T-helper 2 cell (primary cell): ENCODE measurements at regions not wholly inside any gene's neighbourhood (a gene's known extent, or its start where the extent isn't known, plus 50 kb on each side); places are given as distances from the start of the nearest gene placed in this dataset.
A peak's percentile ranks its signal among the peaks of the same experiment; 100 is the strongest.
"Not testable (repeated sequence)": the region's sequence is repeated elsewhere in the genome, so short reads cannot be mapped to it uniquely, and the experiment has no call there.

ENCODE experiments used
- DNase-seq, 5 experiments: peaks; one replicate each; pipeline versions ENCODE4 v3.0.0 to v3.0.0-alpha.2; 2012 to 2022

DNA sequence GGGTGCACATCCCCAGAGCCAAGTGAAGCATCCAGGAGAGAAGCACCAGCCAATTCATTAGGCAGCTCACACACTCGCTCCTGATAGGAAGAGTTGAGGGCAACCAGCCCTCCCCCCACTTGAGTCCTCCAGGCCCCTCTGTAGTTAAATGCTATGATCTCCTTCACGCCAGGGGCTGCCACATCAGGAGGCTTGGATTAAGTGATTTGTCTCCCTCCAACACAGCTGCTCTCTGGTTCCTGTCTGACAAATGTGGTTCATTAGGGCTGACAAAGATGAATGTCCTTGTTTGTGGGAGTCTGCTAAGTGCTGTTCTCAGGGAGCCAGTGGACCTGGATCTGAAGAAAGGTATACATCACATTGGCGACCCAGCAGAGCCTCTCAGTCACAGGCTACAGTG lies 94.5 kb upstream of the WSCD1 start:
- no peak for DNase-seq

DNA sequence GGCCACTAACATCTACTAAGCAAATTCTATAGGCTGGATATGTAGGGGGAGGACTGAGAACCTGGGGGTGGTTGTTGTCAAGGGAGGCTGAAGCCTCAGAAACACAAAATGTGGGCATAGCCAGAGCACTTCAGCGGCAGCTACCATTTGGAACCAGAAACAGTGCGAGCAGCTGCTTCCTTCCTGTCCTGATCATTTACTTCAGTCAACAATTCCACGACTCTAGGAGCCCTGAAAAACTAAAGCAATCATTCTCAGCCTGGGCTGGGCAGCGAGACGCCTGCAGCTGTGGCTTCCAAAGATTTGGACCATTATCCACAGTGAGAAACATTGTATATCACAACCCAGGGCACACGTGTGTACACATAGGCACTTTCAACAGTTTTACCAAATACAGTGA lies 93.9 kb upstream of the WSCD1 start:
- no peak for DNase-seq

DNA sequence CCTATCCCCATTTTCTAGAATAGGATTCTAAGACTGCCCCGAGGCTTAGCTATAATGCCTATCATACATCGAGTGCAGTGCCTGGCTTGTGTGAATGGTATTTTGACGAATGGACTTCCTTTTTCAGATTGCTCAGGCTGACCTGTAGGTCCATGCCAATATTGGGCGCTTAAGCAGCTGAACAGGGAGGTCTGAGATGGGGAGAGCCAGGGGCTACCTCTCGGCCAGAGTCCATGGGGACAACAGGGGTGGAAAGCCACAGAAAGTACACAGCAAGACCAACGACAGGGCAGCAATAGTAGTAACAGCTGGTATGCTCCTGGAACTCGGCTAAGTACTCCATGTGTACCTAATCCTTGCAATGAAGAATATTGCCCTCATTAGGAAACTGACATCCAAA lies 91.7 kb upstream of the WSCD1 start:
- DNase-seq = no peak

DNA sequence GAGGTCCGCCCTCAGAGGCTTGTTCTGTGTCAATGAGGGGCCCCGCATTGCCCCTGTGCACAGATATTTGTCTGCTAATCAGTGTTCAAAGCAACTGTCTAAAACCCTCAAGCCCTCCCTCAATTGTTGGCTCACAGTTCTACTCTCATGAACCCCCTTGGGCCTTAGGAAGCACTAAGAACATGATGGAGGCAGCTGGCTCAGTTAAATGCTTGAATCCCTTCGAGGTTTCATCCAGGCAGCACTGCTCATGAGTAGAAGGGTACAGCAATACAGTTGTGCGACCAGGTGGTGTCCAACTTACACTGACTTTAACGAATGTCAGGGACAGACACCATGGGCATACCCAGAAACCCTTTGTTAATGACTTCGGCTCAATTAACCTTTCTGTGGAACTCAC lies 89.2 kb upstream of the WSCD1 start:
- no peak for DNase-seq

DNA sequence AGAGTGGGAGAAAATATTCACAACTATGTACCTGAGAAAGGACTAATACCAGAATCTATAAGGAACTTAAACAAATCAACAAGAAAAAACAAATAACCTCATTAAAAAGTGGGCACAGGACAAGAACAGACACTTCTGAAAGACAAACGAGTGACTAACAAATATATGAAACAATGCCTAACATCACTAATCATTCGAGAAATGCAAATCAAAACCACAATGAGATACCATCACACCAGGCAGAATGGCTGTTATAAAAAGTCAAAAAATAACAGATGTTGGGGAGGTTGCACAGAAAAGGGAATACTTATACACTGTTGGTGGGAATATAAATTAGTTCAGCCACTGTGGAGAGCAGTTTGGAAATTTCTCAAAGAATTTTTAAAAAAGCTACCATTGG lies 83.5 kb upstream of the WSCD1 start:
- DNase-seq = peak in 1 of 5 experiments; percentile 2

DNA sequence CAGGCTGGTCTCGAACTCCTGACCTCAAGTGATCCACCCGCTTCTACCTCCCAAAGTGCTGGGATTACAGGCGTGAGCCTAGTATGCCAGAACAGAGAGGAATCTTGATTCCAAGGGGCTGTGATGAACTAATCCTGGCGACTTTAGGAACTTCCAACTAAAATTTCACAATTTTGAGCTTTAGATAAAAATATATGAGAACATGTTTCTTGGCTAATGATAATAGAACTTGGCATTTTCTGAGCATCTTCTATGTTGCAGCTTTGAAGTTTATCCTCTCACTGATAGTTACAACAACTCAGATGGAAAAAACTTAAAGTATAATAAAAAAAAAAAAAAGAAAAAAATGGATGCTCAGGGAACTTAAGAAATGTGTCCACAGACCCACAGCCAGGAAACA lies 69.8 kb upstream of the WSCD1 start:
- DNase-seq = no peak

DNA sequence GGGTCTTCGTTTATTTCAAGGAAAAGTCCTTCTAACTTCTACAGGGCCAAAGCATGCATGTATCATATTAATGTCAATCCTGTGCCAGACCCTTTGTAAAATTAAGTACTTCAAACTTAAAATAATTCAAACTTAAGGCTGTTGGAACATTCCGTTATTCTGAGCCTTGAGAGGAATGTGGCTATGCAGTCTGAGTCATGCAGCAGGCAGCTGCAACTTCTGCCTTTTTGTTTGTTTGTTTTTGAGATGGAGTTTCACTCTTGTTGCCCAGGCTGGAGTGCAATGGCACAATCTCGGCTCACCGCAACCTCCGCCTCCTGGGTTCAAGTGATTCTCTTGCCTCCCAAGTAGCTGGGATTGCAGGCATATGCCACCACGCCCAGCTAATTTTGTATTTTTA lies 67.0 kb upstream of the WSCD1 start:
- DNase-seq = not testable (repeated sequence)

DNA sequence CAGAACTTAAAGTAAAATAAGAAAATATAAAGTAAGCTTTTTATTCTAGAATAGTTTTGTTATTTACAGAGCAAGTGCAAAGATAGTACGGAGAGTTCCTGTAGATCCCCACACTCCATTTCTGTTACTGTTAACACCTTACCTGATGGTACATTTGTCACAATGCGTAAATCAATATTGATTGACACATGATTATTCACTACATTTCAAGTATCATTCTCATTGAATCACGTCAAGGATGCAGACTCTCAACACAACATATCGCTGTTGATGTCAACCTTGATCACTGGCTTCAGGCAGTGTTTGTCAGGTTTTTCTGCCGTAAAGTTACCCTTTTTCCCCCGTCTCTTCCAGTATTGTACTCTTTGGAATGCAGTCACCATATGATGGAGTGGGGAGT lies 64.2 kb upstream of the WSCD1 start:
- no peak for DNase-seq

DNA sequence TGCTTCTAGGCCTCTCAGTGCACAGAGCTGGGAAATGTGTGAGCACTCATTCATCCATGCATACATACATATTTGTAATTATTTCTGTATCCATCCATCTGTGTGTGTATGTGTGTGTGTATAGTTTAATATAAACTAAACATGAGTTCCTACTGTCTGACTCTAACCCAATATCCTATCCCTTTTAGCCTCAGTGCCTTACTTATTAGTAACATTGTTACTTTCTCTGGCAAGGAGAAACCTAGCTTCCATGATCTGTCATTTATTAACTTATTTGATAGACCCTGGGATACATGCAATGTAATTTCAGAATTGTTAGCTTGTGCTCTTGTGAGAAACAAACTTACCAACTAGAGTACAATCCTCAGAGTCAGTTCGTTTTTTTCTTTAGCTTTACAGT lies 59.0 kb upstream of the WSCD1 start:
- no peak for DNase-seq

DNA sequence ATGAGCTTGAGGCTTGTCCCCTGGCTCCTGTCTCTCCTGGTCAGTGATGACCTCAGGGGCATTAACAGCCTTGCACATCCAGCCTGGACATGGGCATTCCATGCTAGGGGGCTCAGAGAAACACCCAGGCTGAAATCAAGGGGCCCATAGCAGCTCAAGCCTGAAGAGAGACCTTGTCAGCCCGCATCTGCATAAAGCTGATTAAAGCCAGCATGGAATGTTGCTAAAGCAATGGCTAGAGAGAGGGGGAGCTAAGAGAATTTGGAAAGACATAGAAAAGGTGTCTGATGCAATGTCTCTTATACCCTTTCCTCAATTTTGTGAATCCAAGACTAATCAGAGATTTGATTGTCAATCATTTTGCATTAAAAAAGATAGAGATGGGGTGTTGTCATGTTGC lies 51.4 kb upstream of the WSCD1 start:
- no peak for DNase-seq

DNA sequence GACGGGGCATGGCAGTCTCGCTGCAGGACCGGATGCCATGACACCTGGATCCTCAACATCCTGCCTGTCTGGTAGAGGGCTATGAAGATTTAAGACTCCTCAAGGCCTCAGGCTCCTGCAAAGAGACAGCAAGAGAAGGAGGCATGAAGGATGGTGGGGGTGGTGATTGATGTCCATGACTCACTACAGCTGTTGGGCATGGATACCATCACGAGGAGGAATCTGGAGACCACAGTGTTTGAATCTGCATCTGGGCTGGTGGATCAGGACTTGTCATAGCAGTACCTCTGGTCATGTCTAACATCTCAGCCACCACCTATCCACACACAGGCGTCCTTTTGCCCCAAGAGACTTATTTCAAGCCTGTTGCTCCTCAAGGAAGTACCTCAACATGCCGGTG lies 50.2 kb upstream of the WSCD1 start:
- DNase-seq = no peak

DNA sequence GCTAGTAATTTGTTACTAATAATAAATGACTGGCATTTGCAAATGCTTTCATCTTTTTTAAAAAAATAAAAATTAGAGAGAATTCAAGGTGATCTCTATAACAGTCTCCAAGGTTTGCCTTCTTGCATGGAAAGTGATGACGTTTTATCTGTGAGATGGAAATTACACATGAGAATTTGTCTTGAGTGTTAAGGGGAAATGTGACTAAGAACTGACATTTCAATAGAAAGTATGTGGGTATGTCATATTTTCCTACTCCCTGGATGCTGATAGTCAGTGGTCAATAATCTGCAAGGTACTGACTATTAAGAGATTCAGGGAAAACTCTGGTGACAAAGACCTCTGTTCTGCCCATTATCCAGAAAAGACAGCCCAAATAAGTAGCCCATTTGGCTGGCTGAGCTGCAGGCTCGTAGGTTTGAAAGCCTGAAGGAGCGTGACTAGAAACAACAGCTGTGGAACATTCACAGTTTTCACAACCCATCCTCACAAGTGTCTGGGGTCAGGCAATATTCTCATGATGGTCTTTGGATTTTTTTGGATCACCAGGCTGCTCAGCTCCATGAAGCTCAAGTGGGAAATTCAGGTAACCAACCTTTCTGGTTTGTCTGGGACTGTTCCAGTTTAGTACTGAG lies 49.7 kb upstream of the WSCD1 start:
- no peak for DNase-seq
